ENCODE measurements at regions not wholly inside any gene's neighbourhood (a gene's known extent, or its start where the extent isn't known, plus 50 kb on each side); places are given as distances from the start of the nearest gene placed in this dataset.

DNA sequence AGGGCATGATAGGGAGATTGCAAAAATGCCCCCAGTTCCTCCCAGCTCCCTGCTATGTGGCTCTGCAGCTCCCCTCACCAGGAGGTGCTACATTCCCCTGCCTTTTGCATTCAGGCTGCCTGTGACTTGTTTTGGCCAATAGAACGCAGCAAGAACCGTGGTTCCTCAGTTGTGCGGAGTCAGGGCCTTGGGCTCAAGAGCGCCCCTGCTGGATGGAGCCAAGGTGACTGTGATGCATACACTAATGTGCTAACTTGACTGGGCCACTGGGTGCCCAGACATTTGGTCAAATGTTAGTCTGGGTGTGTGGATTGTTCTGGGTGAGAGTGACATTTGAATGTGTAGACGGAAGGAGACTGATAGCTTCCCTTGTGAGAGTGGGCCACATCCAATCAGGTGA lies 123.3 kb upstream of the MVB12B start:
- Histone ChIP-seq H3K27ac (ENCODE audit: low read depth, low read length) (no peak overlapping the region), H4K20me1 (replicated peaks in 1 of 2; ENCODE audit: control insufficient read depth in 1 of 2, insufficient read depth in 2 of 2, low read length in 2 of 2) (peaks cover 0 to 8% of the 10 kb centered on the region in 2 experiments), H3K4me1 (replicated peaks in 1 of 4; ENCODE audit: control insufficient read depth in 3 of 4, insufficient read depth in 4 of 4, low read length in 3 of 4) (peaks cover 0 to 4% (median 0%) of the 10 kb centered on the region in 4 experiments; a peak in 1 of 7 replicates), H3K14ac (ENCODE audit: insufficient read length) (no peak overlapping the region), H3K79me2 (ENCODE audit: control insufficient read depth in 1 of 2, insufficient read depth in 2 of 2, low read length in 2 of 2) (no peaks in the 10 kb centered on the region), H2AK5ac (ENCODE audit: low read depth, low read length) (no peak overlapping the region), H3K36me3 (ENCODE audit: control insufficient read depth in 2 of 4, insufficient read depth in 4 of 4, low read length in 3 of 4) (no peaks in the 10 kb centered on the region), H2BK15ac (ENCODE audit: low read length) (no peak overlapping the region), H4K8ac (ENCODE audit: extremely low read depth, insufficient read depth, low read length) (no peak overlapping the region), H2BK120ac (replicated peaks; ENCODE audit: low read depth, low read length) (no peak overlapping the region), H4K91ac (replicated peaks; ENCODE audit: insufficient read length, low read length) (no peak overlapping the region), H3K4ac (replicated peaks; ENCODE audit: insufficient read length, low read depth, low read length) (no peak overlapping the region), H4K5ac (ENCODE audit: insufficient read length, low read depth, low read length) (no peak overlapping the region), H3K79me1 (ENCODE audit: low read depth, low read length) (no peaks in the 10 kb centered on the region), H3K27me3 (replicated peaks in 1 of 4; ENCODE audit: control insufficient read depth in 3 of 4, extremely low read depth in 1 of 4, insufficient read depth in 3 of 4, low read length in 3 of 4) (no peaks in the 10 kb centered on the region; a peak in 1 of 7 replicates), H3K4me2 (ENCODE audit: insufficient read depth in 1 of 2, low read depth in 2 of 2, low read length in 2 of 2) (no peak overlapping the region), H2BK20ac (ENCODE audit: low read length) (no peak overlapping the region), H3K9ac (replicated peaks in 1 of 4; ENCODE audit: extremely low read depth in 1 of 4, low read depth in 3 of 4, low read length in 3 of 4) (no peak overlapping the region), H2AFZ (ENCODE audit: low read length) (no peak overlapping the region), H2BK12ac (ENCODE audit: low read depth, low read length) (no peak overlapping the region), H3K9me3 (ENCODE audit: insufficient read depth in 2 of 2, low read depth in 1 of 2, low read length in 1 of 2) (peaks cover 8 to 10% of the 10 kb centered on the region in 2 experiments; a peak in 1 of 4 replicates), H3K18ac (ENCODE audit: extremely low read depth, low read length) (no peak overlapping the region), H3K23ac (ENCODE audit: insufficient read length) (no peak overlapping the region), H3K4me3 (ENCODE audit: extremely low read depth in 1 of 4, insufficient read depth in 2 of 4, low read depth in 3 of 4, low read length in 4 of 4) (no peak overlapping the region), H2BK5ac (ENCODE audit: low read depth, low read length) (no peak overlapping the region), H3K56ac (replicated peaks; ENCODE audit: insufficient read length, low read depth, low read length) (no peak overlapping the region), H3K23me2 (ENCODE audit: low read depth, low read length) (peaks cover 9% of the 10 kb centered on the region; the same call in 1 of the 2 replicates)
- 95% methylated on average over 5 of the region's 5 CpGs; no CpG with 5 or more reads in 1 of the 2 experiments for WGBS, 2 experiments (ENCODE audit: extremely low coverage in 1 of 2, insufficient coverage in 1 of 2, insufficient read length in 1 of 2, insufficient replicate concordance in 2 of 2, low coverage in 1 of 2, low lambda C conversion rate in 2 of 2, missing lambda C conversion rate in 1 of 2)
- FAIRE-seq (no peak), DNase-seq (ENCODE audit: low read depth in 1 of 2, low spot score in 2 of 2) (no peak)
- ChIA-PET POLR2A (ENCODE audit: partially characterized antibody) (no interaction called here), CTCF (ENCODE audit: partially characterized antibody) (interaction anchor here (1.4 to 2.3 kb wide), 4 partner anchors 9 to 17 kb away, joined by 3 to 8 read pairs (median 6); no protein-coding TSS in a partner anchor)
- TF ChIP-seq, protein P1, sequence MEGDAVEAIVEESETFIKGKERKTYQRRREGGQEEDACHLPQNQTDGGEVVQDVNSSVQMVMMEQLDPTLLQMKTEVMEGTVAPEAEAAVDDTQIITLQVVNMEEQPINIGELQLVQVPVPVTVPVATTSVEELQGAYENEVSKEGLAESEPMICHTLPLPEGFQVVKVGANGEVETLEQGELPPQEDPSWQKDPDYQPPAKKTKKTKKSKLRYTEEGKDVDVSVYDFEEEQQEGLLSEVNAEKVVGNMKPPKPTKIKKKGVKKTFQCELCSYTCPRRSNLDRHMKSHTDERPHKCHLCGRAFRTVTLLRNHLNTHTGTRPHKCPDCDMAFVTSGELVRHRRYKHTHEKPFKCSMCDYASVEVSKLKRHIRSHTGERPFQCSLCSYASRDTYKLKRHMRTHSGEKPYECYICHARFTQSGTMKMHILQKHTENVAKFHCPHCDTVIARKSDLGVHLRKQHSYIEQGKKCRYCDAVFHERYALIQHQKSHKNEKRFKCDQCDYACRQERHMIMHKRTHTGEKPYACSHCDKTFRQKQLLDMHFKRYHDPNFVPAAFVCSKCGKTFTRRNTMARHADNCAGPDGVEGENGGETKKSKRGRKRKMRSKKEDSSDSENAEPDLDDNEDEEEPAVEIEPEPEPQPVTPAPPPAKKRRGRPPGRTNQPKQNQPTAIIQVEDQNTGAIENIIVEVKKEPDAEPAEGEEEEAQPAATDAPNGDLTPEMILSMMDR (IDR thresholded peaks at IDR 0.05; ENCODE audit: control extremely low read depth in 1 of 3, insufficient read depth in 1 of 3, low read depth in 1 of 3, low read length in 3 of 3), result peak in 2 of 3 experiments; percentile 51 to 53; a peak in 2 of 4 replicates
- no peak for TF ChIP-seq SIX5 (IDR thresholded peaks at IDR 0.05; ENCODE audit: low read depth, low read length)
